Stimulated activated CD8-positive, alpha-beta memory T cell treated with anti-CD3 and anti-CD28 coated beads, Interleukin-2, amount 100 ng/mL, for 48 hours (primary cell): ENCODE measurements at regions not wholly inside any gene's neighbourhood (a gene's known extent, or its start where the extent isn't known, plus 50 kb on each side); places are given as distances from the start of the nearest gene placed in this dataset.
"Not testable (repeated sequence)": the region's sequence is repeated elsewhere in the genome, so short reads cannot be mapped to it uniquely, and the experiment has no call there.

Experiments used
- DNase-seq, 2 donors: peaks; one replicate each; pipeline ENCODE4 v3.0.0-alpha.2; 2020; ENCODE audit warnings: low read depth in 2 of 2

DNA sequence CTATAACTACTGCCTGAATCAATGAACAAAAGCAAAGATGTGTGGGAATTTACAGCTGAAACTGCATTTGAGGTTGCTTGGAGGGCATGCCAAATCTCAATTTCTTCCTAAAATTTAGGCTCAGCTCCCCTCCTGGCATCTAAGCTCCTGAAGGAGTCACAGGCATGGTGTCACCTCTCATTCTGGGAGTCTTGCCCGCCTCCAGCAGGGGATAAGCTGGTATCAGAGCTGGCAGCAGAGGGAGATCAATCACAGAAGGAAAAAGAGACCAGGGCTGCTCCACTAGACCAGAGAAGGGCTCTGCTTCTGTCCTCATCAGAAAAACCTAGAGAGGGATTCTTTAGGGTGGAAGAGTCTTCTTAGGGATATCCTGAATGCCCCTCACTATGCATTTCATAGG is 150.4 kb upstream of the SLC6A11 start:
- DNase-seq: no peak

DNA sequence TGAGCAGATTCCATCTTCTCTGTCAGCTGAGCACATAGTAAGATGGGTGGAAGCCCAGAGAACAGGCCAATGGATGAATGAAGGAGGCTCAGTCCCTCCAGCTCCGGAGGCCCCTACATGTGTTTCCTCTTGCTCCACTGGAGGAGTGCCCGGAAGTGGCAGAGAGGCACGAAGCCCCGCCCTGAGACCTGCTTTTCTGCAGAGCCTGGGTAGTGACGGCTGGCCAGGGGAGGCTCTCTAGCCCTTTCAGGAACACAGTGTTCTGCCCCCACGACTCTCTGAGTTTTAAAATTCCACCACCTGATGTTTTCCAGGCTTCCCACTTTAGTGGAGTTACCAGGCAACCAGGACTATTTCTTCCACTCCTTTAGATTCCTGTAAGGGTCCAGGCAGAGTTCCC is 149.4 kb upstream of the SLC6A11 start:
- DNase-seq: no peak

DNA sequence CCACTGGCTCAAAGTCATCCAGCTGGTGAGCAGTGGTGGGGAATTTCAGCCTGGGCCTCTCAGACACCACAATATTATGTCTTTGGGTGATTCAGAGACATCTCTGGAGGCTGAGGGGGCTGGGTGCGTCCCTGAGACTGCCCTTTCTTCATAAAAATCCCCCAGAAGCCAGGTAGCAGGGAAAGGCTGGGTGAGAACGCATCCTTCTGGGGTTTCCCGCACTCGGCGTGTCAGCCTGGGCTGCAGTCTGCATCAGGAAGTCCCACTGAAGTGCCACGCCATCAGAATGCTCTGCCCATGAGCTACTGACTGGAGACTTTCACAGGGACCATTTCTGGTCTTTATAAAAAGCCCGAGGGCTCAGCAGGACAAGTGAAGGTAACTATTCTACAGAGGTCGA is 148.8 kb upstream of the SLC6A11 start:
- DNase-seq: no peak

DNA sequence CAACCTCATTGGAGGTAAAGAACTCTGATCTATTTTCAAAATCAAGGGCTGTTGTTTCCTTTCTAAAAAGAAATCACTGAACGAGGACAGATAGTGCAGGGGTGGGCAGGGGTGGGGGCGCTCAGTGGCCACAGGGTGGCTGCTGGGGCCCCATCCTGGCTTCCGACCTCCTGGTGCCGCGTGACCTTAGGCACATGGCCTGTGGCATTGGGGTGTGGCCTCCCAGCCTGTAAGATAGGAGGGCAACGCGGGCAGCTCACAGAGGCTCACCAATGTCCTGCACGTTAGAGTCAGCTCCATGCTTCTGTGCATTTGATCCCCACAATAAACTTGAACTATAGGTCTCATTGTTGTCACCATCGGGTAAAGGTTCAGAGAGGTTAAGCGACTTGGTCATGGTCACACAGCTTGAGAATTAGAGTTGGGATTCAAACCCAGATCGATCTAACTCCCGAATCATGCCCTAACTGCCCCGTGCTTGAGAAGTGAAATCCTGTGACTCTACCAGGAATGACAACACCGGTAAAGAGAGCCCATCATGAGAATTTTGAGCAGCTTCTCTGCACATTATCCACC is 148.0 kb upstream of the SLC6A11 start:
- DNase-seq: no peak

- DNase-seq: no peak
Measured at GRCh38 chr3:10669490-10670048, 146.5 kb upstream of the SLC6A11 start.

DNA sequence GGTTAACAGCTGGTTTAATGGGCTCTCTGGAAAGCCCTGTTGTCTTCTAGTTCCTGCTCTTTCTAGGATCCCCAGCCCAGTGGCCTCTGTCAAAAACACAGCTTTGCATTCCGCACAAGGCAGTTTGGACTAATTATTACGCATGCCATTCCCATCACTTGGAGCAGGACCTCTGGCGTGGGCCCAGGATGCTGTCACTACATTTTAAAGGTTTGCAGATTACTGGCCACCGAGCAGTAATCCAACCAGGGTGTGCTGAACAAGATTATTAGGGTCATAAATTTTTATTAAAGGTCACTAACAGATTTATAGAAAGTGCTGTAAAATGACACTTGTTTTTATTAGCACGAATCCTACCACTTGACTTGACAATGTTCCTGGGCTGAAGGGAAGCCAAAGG is 143.6 kb upstream of the SLC6A11 start:
- DNase-seq: no peak

DNA sequence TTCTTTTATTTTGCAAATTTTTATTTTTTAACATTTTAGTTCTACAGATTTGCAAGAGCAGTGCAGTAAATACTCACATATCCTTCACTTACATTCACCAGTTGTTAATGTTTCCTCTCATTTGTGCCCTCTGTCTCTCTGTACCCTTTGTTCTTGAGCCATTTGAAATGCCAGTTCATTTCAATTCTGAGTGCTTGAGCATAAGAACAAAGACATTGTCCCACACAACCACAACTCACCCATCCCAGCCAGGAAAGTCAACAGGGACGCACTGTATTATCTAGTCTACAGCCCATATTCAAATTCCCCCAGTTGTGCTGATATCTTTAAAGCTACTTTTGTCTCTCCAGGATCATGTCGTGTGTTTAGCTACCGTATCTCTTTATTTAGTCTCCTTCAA is 141.4 kb upstream of the SLC6A11 start:
- no peak for DNase-seq

- no peak for DNase-seq
Measured at GRCh38 chr3:10676905-10677304, 139.1 kb upstream of the SLC6A11 start.

DNA sequence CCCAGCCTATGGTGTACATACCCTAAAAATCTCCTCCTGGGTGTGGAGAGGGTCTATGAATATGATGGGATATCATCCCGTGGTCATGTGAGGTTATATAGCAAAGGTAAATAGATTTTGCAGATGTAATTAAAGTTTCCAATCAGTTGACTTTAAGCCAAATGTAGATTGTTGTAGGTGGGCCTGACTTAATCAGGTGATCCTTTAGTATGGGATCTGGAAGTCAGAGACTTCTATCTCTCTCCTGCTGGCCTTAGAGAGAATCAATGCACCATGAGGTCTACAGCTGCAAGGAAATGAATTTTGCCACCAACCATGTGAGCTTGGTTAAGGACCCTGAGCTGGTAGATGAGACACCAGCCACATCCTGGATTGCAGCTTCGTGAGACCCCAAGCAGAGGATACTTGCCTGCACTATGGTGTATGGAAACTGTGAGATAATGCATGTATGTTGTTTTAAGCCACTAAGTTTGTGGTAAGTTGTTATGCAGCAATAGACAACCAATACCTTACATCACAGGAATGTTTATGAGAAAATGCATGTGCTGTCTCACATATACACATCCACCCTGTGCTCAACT is 137.1 kb upstream of the SLC6A11 start:
- no peak for DNase-seq

GRCh38 chr3:10680796-10681195 is 135.2 kb upstream of the SLC6A11 start:
- DNase-seq: no peak

GRCh38 chr3:10682692-10683091 is 133.3 kb upstream of the SLC6A11 start:
- DNase-seq: no peak

GRCh38 chr3:10683106-10683505 is 132.9 kb upstream of the SLC6A11 start:
- no peak for DNase-seq

DNA sequence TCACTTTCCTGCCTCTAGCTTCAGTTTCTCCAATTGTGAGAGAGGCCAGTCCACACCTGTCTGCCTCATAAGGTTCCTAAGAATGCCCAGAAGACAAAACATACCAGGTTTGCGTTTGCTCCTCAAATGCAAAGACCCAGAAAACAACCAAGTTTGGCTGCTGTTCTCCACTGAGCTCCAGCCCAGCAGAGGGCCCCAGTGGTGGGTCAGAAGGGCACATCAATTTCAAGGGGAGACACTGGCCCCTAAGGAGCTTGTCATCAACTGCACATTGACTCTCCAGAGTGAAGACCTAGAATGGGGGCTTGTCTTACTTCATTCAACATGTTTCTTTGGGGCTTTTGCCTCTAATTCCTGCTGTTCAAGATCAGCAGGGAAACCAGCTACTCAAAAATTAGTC is 127.9 kb upstream of the SLC6A11 start:
- no peak for DNase-seq

GRCh38 chr3:10688548-10689172 is 127.4 kb upstream of the SLC6A11 start:
- DNase-seq: no peak

- no peak for DNase-seq
Measured at GRCh38 chr3:10692039-10692622, 123.9 kb upstream of the SLC6A11 start.

- no peak for DNase-seq
Measured at GRCh38 chr3:10693457-10693856, 122.6 kb upstream of the SLC6A11 start.

- DNase-seq: no peak
Measured at GRCh38 chr3:10694179-10694578, 121.8 kb upstream of the SLC6A11 start.

GRCh38 chr3:10695186-10695585 is 120.8 kb upstream of the SLC6A11 start:
- not testable (repeated sequence) for DNase-seq

GRCh38 chr3:10695595-10696285 is 120.3 kb upstream of the SLC6A11 start:
- no peak for DNase-seq

DNA sequence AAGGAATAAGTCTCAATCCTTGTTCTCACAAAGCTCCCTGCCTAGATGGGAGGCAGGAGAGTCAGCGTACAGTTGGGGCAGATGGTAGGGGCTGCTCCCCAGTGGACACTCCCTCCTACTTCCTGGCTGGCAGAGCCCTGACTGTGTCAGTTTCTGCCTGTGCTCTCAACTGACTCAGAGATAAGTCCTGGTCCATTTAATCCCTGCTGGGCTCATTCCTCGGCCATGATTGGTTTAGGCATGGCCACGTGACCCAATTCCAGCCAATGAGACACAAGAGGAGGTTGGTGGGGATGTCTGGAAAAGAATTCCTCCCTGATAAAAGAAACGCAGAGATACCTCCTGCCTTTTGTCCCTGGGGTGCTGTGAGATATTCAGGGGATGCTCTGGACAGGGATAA is 118.1 kb upstream of the SLC6A11 start:
- DNase-seq: no peak

DNA sequence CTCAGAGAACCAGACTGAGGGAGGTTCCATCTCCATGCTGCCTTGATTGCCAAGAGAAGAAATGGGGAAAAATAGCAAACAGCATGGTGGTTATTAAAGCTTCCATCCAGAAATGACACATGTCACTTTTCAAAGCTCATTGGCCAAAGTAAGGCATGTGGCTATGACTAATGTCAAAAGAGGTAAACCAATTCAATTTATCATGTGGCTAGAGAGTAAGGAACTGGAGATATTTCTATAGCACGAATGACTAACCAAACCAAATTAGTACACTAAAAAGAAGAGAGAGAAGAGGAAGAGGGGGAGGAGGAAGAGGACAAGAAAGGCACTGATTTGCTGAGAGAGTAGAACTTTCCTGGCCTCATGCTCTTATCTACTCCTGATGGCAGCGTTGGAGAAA is 115.2 kb upstream of the SLC6A11 start:
- DNase-seq: no peak

DNA sequence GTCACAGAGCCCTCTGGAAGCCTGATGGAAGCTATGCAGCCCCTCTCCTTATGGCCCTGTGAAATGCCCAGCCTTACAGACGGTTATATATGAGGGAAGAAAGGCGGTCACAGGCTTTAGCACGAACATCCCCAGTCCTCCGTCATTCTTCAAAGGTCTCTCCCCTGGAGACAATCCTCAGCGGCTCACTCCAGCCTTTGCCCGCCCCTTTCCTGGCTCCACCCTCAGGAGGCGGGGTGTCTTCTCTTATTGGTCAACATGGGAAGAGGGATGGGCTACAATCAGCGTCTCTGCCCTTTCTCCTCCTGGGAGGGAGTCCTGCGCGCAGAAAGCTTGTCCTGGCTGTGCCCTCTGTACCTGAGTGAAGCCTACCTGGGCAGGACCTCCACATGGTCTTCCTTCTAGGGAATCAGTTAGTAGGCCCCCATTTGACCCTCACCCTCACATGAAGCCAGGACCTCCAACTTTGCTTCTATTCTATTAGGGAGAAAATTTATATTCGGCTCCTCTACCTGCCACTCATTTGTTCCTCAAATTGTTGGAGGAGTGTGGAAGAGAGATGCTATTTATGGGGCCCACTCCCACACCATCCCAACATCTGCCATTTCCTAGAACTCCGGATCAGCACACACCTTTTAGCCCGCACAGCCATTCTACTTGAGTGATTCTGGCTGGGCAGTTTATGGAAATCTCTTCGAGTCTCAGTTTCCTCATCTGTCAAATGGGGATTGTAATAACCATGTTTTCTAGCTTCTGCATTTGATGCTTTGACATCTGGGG is 112.9 kb upstream of the SLC6A11 start:
- DNase-seq: peak in 1 of 2 donors; percentile 8
